Esophagus squamous epithelium (tissue), 4 donors: ENCODE measurements at regions not wholly inside any gene's neighbourhood (a gene's known extent, or its start where the extent isn't known, plus 50 kb on each side); places are given as distances from the start of the nearest gene placed in this dataset.
"Not testable (repeated sequence)": the region's sequence is repeated elsewhere in the genome, so short reads cannot be mapped to it uniquely, and the experiment has no call there.

ENCODE experiments used
- CTCF ChIP-seq, 6 experiments: fragments of 450-650 bp in 4 of 6; fragments of 200-600 bp in 2 of 6; sonication (generic) in 2 of 6; IDR thresholded peaks; one replicate each; pipeline ENCODE4 v1.5.1; 2016 to 2019; ENCODE audit warnings: antibody characterized with exemption in 6 of 6, mild to moderate bottlenecking in 4 of 6, moderate library complexity in 4 of 6
- POLR2A ChIP-seq, 4 donors: fragments of 450-650 bp; IDR thresholded peaks; one replicate each; pipeline ENCODE4 v1.6.1; 2017; ENCODE audit warnings: antibody characterized with exemption in 4 of 4, mild to moderate bottlenecking in 4 of 4, moderate library complexity in 3 of 4

- TF ChIP-seq CTCF, POLR2A (IDR thresholded peaks at IDR 0.05): not testable (repeated sequence)
These were observed 112.3 kb upstream of the PIK3R1 start for GRCh38 chr5:68103297-68103696.
